Esophagus muscularis mucosa (tissue), 4 donors: ENCODE measurements at regions not wholly inside any gene's neighbourhood (a gene's known extent, or its start where the extent isn't known, plus 50 kb on each side); places are given as distances from the start of the nearest gene placed in this dataset.
"Not testable (repeated sequence)": the region's sequence is repeated elsewhere in the genome, so short reads cannot be mapped to it uniquely, and the experiment has no call there.

Experiments
- EP300 ChIP-seq: sonication (generic); formaldehyde crosslinking; IDR thresholded peaks from one replicate; pipeline ENCODE4 v1.6.1; 2017; ENCODE audit warnings: antibody characterized with exemption
- POLR2A ChIP-seq: fragments of 450-650 bp; IDR thresholded peaks from one replicate; pipeline ENCODE4 v1.6.1; 2017; ENCODE audit warnings: antibody characterized with exemption, moderate library complexity, mild to moderate bottlenecking, low read depth
- POLR2AphosphoS5 ChIP-seq, 2 donors: sonication (generic); formaldehyde crosslinking; IDR thresholded peaks; one replicate each; pipeline ENCODE4 v1.6.1; 2017; ENCODE audit warnings: antibody characterized with exemption in 2 of 2
- TF ChIP-seq, protein P1 (sequence below), 3 experiments: fragments of 200-600 bp in 2 of 3; fragments of 450-650 bp in 1 of 3; sonication (generic) in 2 of 3; IDR thresholded peaks; one replicate each; pipeline ENCODE4 v1.5.1; 2017 to 2019; ENCODE audit warnings: antibody characterized with exemption in 3 of 3, mild to moderate bottlenecking in 2 of 3, moderate library complexity in 1 of 3

- TF ChIP-seq, protein P1, sequence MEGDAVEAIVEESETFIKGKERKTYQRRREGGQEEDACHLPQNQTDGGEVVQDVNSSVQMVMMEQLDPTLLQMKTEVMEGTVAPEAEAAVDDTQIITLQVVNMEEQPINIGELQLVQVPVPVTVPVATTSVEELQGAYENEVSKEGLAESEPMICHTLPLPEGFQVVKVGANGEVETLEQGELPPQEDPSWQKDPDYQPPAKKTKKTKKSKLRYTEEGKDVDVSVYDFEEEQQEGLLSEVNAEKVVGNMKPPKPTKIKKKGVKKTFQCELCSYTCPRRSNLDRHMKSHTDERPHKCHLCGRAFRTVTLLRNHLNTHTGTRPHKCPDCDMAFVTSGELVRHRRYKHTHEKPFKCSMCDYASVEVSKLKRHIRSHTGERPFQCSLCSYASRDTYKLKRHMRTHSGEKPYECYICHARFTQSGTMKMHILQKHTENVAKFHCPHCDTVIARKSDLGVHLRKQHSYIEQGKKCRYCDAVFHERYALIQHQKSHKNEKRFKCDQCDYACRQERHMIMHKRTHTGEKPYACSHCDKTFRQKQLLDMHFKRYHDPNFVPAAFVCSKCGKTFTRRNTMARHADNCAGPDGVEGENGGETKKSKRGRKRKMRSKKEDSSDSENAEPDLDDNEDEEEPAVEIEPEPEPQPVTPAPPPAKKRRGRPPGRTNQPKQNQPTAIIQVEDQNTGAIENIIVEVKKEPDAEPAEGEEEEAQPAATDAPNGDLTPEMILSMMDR (IDR thresholded peaks at IDR 0.05) = not testable (repeated sequence)
- TF ChIP-seq POLR2A; POLR2AphosphoS5 (IDR thresholded peaks at IDR 0.05); EP300: not testable (repeated sequence)
These were observed 76.4 kb upstream of the AADAT start for GRCh38 chr4:170166193-170166592.
